Mesendoderm (in vitro differentiated cells): ENCODE measurements at regions not wholly inside any gene's neighbourhood (a gene's known extent, or its start where the extent isn't known, plus 50 kb on each side); places are given as distances from the start of the nearest gene placed in this dataset.
"Not testable (repeated sequence)": the region's sequence is repeated elsewhere in the genome, so short reads cannot be mapped to it uniquely, and the experiment has no call there.

Experiments
- DNase-seq: peaks from one replicate; pipeline ENCODE4 v3.0.0; 2013
- H2AK5ac ChIP-seq: 2 replicates; pipeline ENCODE4 v1.6.1; 2013; ENCODE audit warnings: low read length, inconsistent platforms
- H2BK120ac ChIP-seq: 2 replicates; pipeline ENCODE4 v1.6.1; 2013; ENCODE audit warnings: low read depth, mild to moderate bottlenecking, low read length, moderate library complexity, mixed read lengths
- H2BK15ac ChIP-seq: replicated peaks from 2 replicates; pipeline ENCODE4 v1.6.1; 2013; ENCODE audit warnings: low read depth, mild to moderate bottlenecking, moderate library complexity
- H2BK5ac ChIP-seq: 2 replicates; pipeline ENCODE4 v1.6.1; 2013; ENCODE audit warnings: low read length, inconsistent platforms
- H3K18ac ChIP-seq: 2 replicates; pipeline ENCODE4 v1.6.1; 2013; ENCODE audit warnings: mild to moderate bottlenecking, low read length, mixed read lengths
- H3K23ac ChIP-seq: one replicate; pipeline ENCODE4 v1.6.1; 2013; ENCODE audit warnings: low read length
- H3K27ac ChIP-seq: 2 replicates; pipeline ENCODE4 v1.5.1; 2013; ENCODE audit warnings: low read depth, mild to moderate bottlenecking, inconsistent platforms, low read length, moderate library complexity
- H3K27me3 ChIP-seq: 2 replicates; pipeline ENCODE4 v1.6.1; 2013; ENCODE audit warnings: low read length, control low read depth, mild to moderate bottlenecking, inconsistent platforms; ENCODE audit not compliant: insufficient read depth, poor library complexity
- H3K36me3 ChIP-seq: 2 replicates; pipeline ENCODE4 v1.6.1; 2013; ENCODE audit warnings: low read length, inconsistent platforms; ENCODE audit not compliant: control insufficient read depth, insufficient read depth
- H3K4ac ChIP-seq: one replicate; pipeline ENCODE4 v1.6.1; 2013; ENCODE audit warnings: low read depth, mild to moderate bottlenecking, low read length, moderate library complexity
- H3K4me1 ChIP-seq: 2 replicates; pipeline ENCODE4 v1.6.1; 2013; ENCODE audit warnings: low read depth, low read length, inconsistent platforms; ENCODE audit not compliant: control insufficient read depth
- H3K4me2 ChIP-seq: 2 replicates; pipeline ENCODE4 v1.6.1; 2013; ENCODE audit warnings: low read length
- H3K4me3 ChIP-seq: 2 replicates; pipeline ENCODE4 v1.5.1; 2013; ENCODE audit warnings: mild to moderate bottlenecking, low read length
- H3K56ac ChIP-seq: one replicate; pipeline ENCODE4 v1.6.1; 2013; ENCODE audit warnings: low read length
- H3K79me1 ChIP-seq: 2 replicates; pipeline ENCODE4 v1.6.1; 2013; ENCODE audit warnings: low read length, inconsistent platforms
- H3K79me2 ChIP-seq: 2 replicates; pipeline ENCODE4 v1.6.1; 2013; ENCODE audit warnings: mild to moderate bottlenecking, low read length; ENCODE audit not compliant: control insufficient read depth, insufficient read depth
- H3K9ac ChIP-seq: 2 replicates; pipeline ENCODE4 v1.6.1; 2013; ENCODE audit warnings: low read length, inconsistent platforms
- H4K5ac ChIP-seq: one replicate; pipeline ENCODE4 v1.6.1; 2013; ENCODE audit warnings: low read length
- H4K8ac ChIP-seq: one replicate; pipeline ENCODE4 v1.6.1; 2013; ENCODE audit warnings: low read depth, mild to moderate bottlenecking, control low read depth, low read length, moderate library complexity
- WGBS: extraction: QIAGEN DNeasy Blood & Tissue Kit; methylation state at CpG from one replicate; pipeline ENCODE4 v1.1.7; 2013; ENCODE audit warnings: low lambda C conversion rate, missing lambda C conversion rate; ENCODE audit not compliant: insufficient coverage; ENCODE audit errors: extremely low coverage; 5-methylcytosine and 5-hydroxymethylcytosine counted together

DNA sequence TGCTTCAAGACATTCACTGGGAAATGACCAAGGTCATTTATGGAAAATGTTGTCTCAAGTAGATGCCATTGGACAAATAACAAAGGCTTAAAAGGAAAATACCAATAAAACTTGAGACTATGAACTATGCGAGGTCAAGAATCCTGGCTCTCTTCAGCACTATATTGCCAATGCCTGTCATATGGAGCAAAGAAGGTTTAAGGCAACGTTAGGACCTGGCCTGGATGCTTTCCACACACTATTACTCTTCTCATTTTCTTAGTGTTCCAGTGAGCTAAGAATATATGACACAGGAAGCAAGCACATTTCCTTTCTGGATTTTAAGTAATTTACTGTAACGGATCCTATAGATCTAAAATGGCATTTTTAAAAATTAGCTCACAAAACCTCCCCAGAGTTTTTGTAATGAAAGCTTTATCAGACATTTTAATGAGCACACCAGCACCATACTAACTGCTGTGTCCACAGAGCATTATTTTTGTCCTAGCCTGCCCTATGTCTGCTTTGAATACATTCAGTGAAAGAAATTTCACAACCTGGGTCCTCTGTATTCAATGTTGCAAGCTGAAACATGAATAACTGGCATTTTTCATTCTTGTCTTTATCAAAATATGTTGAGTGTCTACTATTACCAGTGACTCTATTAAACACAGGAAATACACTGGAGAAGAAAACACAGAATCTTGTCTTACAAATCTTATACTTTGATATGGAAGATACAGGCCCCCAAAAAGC lies 315.6 kb downstream of the CETN3 start:
- H3K36me3 ChIP-seq: no peaks in the 10 kb centered on the region
- no peak overlapping the region for H2BK120ac ChIP-seq
- peaks cover 3% of the 10 kb centered on the region for H3K4me1 ChIP-seq
- H3K4me3 ChIP-seq: no peak overlapping the region
- H3K23ac ChIP-seq: no peak overlapping the region
- no peak overlapping the region for H3K18ac ChIP-seq
- H3K4ac ChIP-seq: no peak overlapping the region
- no peak overlapping the region for H3K9ac ChIP-seq
- no peak for DNase-seq
- no peaks in the 10 kb centered on the region for H3K79me2 ChIP-seq
- H4K8ac ChIP-seq: no peak overlapping the region
- H3K79me1 ChIP-seq: no peaks in the 10 kb centered on the region
- no peak overlapping the region for H3K56ac ChIP-seq
- no CpG with 5 or more reads among the region's 3 CpGs for WGBS
- no peak overlapping the region for H2BK15ac ChIP-seq
- H4K5ac ChIP-seq: no peak overlapping the region
- H3K27me3 ChIP-seq: no peaks in the 10 kb centered on the region
- H3K27ac ChIP-seq: no peak overlapping the region
- H2BK5ac ChIP-seq: no peak overlapping the region
- no peak overlapping the region for H2AK5ac ChIP-seq
- H3K4me2 ChIP-seq: no peak overlapping the region

DNA sequence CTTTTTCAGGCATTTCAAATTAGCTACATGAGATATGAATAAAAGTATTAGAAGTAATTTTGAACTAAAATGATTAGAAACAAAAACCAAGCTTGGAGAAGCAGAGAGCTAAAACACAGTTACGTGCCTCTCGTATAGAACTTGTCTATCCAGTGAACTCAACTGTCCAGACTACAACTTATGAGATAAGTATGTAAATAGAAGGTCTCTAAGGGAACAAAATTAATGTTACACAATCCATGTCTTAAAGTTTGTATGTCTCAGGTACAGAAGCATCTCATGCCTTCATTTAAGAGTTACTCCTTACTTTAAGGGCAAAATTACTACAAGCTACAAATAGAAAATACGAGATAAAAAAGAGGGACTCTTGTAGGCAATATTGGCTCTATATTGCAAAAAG lies 316.8 kb downstream of the CETN3 start:
- H3K4me3 ChIP-seq: no peak overlapping the region
- no peaks in the 10 kb centered on the region for H3K79me2 ChIP-seq
- H2BK5ac ChIP-seq: no peak overlapping the region
- H3K79me1 ChIP-seq: no peaks in the 10 kb centered on the region
- no peak overlapping the region for H3K9ac ChIP-seq
- H2AK5ac ChIP-seq: no peak overlapping the region
- no peak overlapping the region for H3K23ac ChIP-seq
- no peak for DNase-seq
- no peak overlapping the region for H4K8ac ChIP-seq
- H3K18ac ChIP-seq: no peak overlapping the region
- H3K27ac ChIP-seq: no peak overlapping the region
- no peak overlapping the region for H3K4ac ChIP-seq
- no peak overlapping the region for H3K4me2 ChIP-seq
- no peak overlapping the region for H2BK15ac ChIP-seq
- H3K4me1 ChIP-seq: peaks cover 3% of the 10 kb centered on the region
- H3K56ac ChIP-seq: no peak overlapping the region
- H4K5ac ChIP-seq: no peak overlapping the region
- no peaks in the 10 kb centered on the region for H3K36me3 ChIP-seq
- WGBS: no CpG with 5 or more reads among the region's 3 CpGs
- H3K27me3 ChIP-seq: no peaks in the 10 kb centered on the region
- H2BK120ac ChIP-seq: no peak overlapping the region

- H2BK15ac ChIP-seq: no peak overlapping the region
- H3K4me2 ChIP-seq: no peak overlapping the region
- H3K23ac ChIP-seq: no peak overlapping the region
- no peak overlapping the region for H3K56ac ChIP-seq
- DNase-seq: no peak
- no peaks in the 10 kb centered on the region for H3K27me3 ChIP-seq
- H3K79me1 ChIP-seq: no peaks in the 10 kb centered on the region
- H2BK5ac ChIP-seq: no peak overlapping the region
- H3K9ac ChIP-seq: no peak overlapping the region
- H3K4ac ChIP-seq: no peak overlapping the region
- H3K18ac ChIP-seq: no peak overlapping the region
- no peak overlapping the region for H3K27ac ChIP-seq
- WGBS: no CpG with 5 or more reads among the region's 3 CpGs
- no peak overlapping the region for H2BK120ac ChIP-seq
- H3K4me3 ChIP-seq: no peak overlapping the region
- no peak overlapping the region for H2AK5ac ChIP-seq
- H4K8ac ChIP-seq: no peak overlapping the region
- no peaks in the 10 kb centered on the region for H3K36me3 ChIP-seq
- no peak overlapping the region for H4K5ac ChIP-seq
- H3K4me1 ChIP-seq: no peaks in the 10 kb centered on the region
- H3K79me2 ChIP-seq: no peaks in the 10 kb centered on the region
Measured at GRCh38 chr5:90084342-90084741, 325.2 kb downstream of the CETN3 start.

DNA sequence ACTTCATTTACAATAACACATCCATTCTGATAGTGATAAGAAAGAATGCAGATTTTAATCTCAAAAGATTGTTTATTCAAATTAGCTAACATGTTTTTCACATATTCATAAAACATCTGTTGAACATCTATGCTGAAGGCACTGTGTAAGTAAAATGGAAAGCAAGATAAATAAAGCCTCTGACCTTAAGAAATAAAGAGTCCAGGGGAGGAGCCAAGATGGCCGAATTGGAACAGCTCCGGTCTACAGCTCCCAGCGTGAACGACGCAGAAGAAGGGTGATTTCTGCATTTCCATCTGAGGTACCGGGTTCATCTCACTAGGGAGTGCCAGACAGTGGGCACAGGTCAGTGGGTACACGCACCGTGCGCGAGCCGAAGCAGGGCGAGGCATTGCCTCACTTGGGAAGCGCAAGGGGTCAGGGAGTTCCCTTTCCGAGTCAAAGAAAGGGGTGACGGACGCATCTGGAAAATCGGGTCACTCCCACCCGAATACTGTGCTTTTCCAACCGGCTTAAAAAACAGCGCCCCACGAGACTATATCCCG lies 336.5 kb downstream of the CETN3 start:
- not testable (repeated sequence) for H3K36me3 ChIP-seq, H4K5ac ChIP-seq, H2BK5ac ChIP-seq, H4K8ac ChIP-seq, H3K4me2 ChIP-seq, H3K27ac ChIP-seq, H2AK5ac ChIP-seq, H2BK15ac ChIP-seq, H3K23ac ChIP-seq, H3K4me1 ChIP-seq, H3K4ac ChIP-seq, H3K79me2 ChIP-seq, DNase-seq, H3K9ac ChIP-seq, H3K4me3 ChIP-seq, H3K56ac ChIP-seq, H3K18ac ChIP-seq, H3K27me3 ChIP-seq, H3K79me1 ChIP-seq, H2BK120ac ChIP-seq
- no CpG with 5 or more reads among the region's 22 CpGs for WGBS

DNA sequence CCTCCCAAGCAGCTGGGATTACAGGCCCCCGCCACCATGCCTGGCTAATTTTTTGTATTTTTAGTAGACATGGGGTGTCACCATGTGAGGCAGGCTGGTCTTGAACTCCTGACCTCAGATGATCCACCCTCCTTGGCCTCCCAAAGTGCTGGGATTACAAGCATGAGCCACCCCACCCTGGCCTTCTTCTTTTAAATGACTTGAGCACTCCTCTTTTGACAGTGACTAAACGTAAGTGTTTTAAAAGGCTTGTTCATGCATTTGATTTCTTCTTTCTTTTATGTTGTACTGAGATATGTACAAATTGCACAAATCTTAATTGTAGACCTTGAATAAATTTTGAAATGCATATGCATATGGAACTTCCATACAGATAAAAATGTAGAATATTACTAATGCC lies 337.9 kb downstream of the CETN3 start:
- WGBS: no CpG with 5 or more reads among the region's 2 CpGs
- no peak overlapping the region for H3K4me3 ChIP-seq

GRCh38 chr5:90071066-90071465 lies 338.5 kb downstream of the CETN3 start:
- no peaks in the 10 kb centered on the region for H3K36me3 ChIP-seq
- H4K5ac ChIP-seq: no peak overlapping the region
- H3K4me3 ChIP-seq: no peak overlapping the region
- no peak overlapping the region for H2BK120ac ChIP-seq
- DNase-seq: no peak
- no peak overlapping the region for H2BK15ac ChIP-seq
- no peak overlapping the region for H4K8ac ChIP-seq
- no peak overlapping the region for H3K23ac ChIP-seq
- no peak overlapping the region for H3K18ac ChIP-seq
- H3K27me3 ChIP-seq: no peaks in the 10 kb centered on the region
- no peak overlapping the region for H2BK5ac ChIP-seq
- no peaks in the 10 kb centered on the region for H3K79me1 ChIP-seq
- H3K4me2 ChIP-seq: no peak overlapping the region
- no peak overlapping the region for H3K9ac ChIP-seq
- H3K4me1 ChIP-seq: no peaks in the 10 kb centered on the region
- no peaks in the 10 kb centered on the region for H3K79me2 ChIP-seq
- no peak overlapping the region for H2AK5ac ChIP-seq
- no peak overlapping the region for H3K27ac ChIP-seq
- no peak overlapping the region for H3K4ac ChIP-seq
- no peak overlapping the region for H3K56ac ChIP-seq
- WGBS: no CpG with 5 or more reads among the region's 1 CpG

More for the DNA sequence above, 337.9 kb downstream of the CETN3 start:
- no peaks in the 10 kb centered on the region for H3K79me2 ChIP-seq
- DNase-seq: no peak
- no peaks in the 10 kb centered on the region for H3K27me3 ChIP-seq
- H3K9ac ChIP-seq: no peak overlapping the region
- H4K5ac ChIP-seq: no peak overlapping the region
- no peak overlapping the region for H3K27ac ChIP-seq
- no peak overlapping the region for H2BK5ac ChIP-seq
- H3K36me3 ChIP-seq: no peaks in the 10 kb centered on the region
- H3K23ac ChIP-seq: no peak overlapping the region
- no peaks in the 10 kb centered on the region for H3K4me1 ChIP-seq
- no peak overlapping the region for H2BK120ac ChIP-seq
- H3K4ac ChIP-seq: no peak overlapping the region
- no peak overlapping the region for H3K56ac ChIP-seq
- no peak overlapping the region for H2AK5ac ChIP-seq
- H4K8ac ChIP-seq: no peak overlapping the region
- no peaks in the 10 kb centered on the region for H3K79me1 ChIP-seq
- H3K4me2 ChIP-seq: no peak overlapping the region
- H3K18ac ChIP-seq: no peak overlapping the region
- H2BK15ac ChIP-seq: no peak overlapping the region
